Calu3 (cell line): ENCODE measurements at regions not wholly inside any gene's neighbourhood (a gene's known extent, or its start where the extent isn't known, plus 50 kb on each side); places are given as distances from the start of the nearest gene placed in this dataset.

Experiments
- BruUV-seq: library from RNA; stranded (reverse); fragments of 400-500 nt; replicated peaks from 2 replicates; lab custom pipeline; 2021; lab: Mats Ljungman, UMichigan
- CTCF ChIA-PET: fragments of 300-600 bp; sonication (Branson Sonifier 250); formaldehyde crosslinking; loops from one replicate; lab custom pipeline; 2022; ENCODE audit warnings: antibody characterized with exemption; lab: Charles Lee
- DNase-seq: peaks from one replicate; pipeline ENCODE4 v3.0.0; 2022
- H3K27ac Mint-ChIP-seq: one replicate; pipeline ENCODE4 v1.8.0; 2022; ENCODE audit warnings: mixed read lengths; ENCODE audit not compliant: unreplicated experiment
- H3K27me3 Mint-ChIP-seq: one replicate; pipeline ENCODE4 v1.8.0; 2022; ENCODE audit warnings: mixed read lengths; ENCODE audit not compliant: unreplicated experiment
- H3K36me3 Mint-ChIP-seq: one replicate; pipeline ENCODE4 v1.8.0; 2022; ENCODE audit warnings: mild to moderate bottlenecking, moderate library complexity, mixed read lengths; ENCODE audit not compliant: insufficient read depth, unreplicated experiment
- H3K4me1 Mint-ChIP-seq: one replicate; pipeline ENCODE4 v1.8.0; 2022; ENCODE audit warnings: mild to moderate bottlenecking, low read depth, mixed read lengths; ENCODE audit not compliant: unreplicated experiment
- H3K4me3 Mint-ChIP-seq: one replicate; pipeline ENCODE4 v1.8.0; 2022; ENCODE audit warnings: mild to moderate bottlenecking, low read depth, moderate library complexity, mixed read lengths; ENCODE audit not compliant: unreplicated experiment
- H3K9me3 Mint-ChIP-seq: one replicate; pipeline ENCODE4 v1.8.0; 2022; ENCODE audit warnings: low read depth, mixed read lengths; ENCODE audit not compliant: unreplicated experiment
- intact Hi-C: fragments of 100-400 bp; cut with micrococcal nuclease; formaldehyde crosslinking; loops from one replicate; pipeline ENCODE4 v1.10.0; 2022; ENCODE audit not compliant: unreplicated experiment
- TF ChIP-seq, protein P1 (sequence below): fragments of 200-600 bp; IDR thresholded peaks from one replicate; pipeline ENCODE4 v1.8.0; 2022; ENCODE audit warnings: antibody characterized with exemption; ENCODE audit not compliant: unreplicated experiment

DNA sequence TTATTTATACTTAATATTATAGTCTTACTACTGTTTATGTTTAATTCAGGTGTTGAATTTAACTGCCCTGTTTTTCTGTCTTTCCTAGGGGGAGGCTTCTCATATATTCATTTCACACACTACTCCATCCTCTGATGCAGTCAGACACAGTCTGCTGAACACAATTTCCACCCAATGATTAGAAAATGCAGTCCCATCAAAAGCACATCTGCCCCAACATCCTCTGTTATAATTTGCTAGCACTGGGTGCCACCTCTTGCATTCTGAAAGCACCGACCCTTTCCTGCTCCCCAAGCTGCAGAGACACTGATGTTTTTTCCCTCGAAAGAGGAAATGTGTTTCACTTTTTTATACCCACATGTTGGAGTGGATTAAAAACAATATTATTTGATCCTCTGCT lies 474.7 kb downstream of the PID1 start:
- Mint-ChIP-seq H3K36me3 (no peaks in the 10 kb centered on the region), H3K9me3 (peaks cover 19% of the 10 kb centered on the region), H3K27me3 (no peaks in the 10 kb centered on the region), H3K4me1 (no peaks in the 10 kb centered on the region), H3K4me3 (no peak overlapping the region), H3K27ac (no peak overlapping the region)
- BruUV-seq, result no TSS peak
- no peak for DNase-seq
- intact Hi-C loops, result no loop called here
- CTCF ChIA-PET, result interaction anchor here (0.5 kb wide), 1 partner anchor 960 kb away, joined by 3 read pairs; no protein-coding TSS in a partner anchor
- TF ChIP-seq, protein P1, sequence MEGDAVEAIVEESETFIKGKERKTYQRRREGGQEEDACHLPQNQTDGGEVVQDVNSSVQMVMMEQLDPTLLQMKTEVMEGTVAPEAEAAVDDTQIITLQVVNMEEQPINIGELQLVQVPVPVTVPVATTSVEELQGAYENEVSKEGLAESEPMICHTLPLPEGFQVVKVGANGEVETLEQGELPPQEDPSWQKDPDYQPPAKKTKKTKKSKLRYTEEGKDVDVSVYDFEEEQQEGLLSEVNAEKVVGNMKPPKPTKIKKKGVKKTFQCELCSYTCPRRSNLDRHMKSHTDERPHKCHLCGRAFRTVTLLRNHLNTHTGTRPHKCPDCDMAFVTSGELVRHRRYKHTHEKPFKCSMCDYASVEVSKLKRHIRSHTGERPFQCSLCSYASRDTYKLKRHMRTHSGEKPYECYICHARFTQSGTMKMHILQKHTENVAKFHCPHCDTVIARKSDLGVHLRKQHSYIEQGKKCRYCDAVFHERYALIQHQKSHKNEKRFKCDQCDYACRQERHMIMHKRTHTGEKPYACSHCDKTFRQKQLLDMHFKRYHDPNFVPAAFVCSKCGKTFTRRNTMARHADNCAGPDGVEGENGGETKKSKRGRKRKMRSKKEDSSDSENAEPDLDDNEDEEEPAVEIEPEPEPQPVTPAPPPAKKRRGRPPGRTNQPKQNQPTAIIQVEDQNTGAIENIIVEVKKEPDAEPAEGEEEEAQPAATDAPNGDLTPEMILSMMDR, result no peak

DNA sequence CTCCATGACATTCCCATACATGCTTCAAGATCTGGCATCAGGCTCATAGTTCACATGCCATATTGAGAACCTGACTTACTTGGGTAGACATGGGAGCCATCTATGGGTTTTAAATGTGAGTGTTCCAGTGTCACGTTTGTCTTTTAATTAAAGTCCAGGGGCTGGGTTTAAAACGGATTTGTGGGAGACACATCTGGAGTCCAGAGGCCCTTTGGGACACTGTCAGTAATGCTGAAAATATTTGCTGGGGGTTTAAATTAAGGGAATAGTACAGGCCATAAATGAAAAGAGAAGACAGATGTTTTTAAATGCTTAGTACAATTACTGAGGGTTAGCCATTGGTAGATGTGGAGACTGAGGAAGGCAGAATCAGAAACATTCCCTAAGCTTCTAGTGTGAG lies 478.0 kb downstream of the PID1 start:
- peaks cover 14% of the 10 kb centered on the region for H3K9me3 Mint-ChIP-seq
- intact Hi-C loops, result no loop called here
- DNase-seq, result no peak
- TF ChIP-seq, protein P1, result no peak
- CTCF ChIA-PET, result no interaction called here
- no peak overlapping the region for H3K27ac Mint-ChIP-seq
- no peaks in the 10 kb centered on the region for H3K36me3 Mint-ChIP-seq
- H3K4me3 Mint-ChIP-seq, result no peak overlapping the region
- H3K27me3 Mint-ChIP-seq, result no peaks in the 10 kb centered on the region
- no peaks in the 10 kb centered on the region for H3K4me1 Mint-ChIP-seq
- BruUV-seq, result no TSS peak

DNA sequence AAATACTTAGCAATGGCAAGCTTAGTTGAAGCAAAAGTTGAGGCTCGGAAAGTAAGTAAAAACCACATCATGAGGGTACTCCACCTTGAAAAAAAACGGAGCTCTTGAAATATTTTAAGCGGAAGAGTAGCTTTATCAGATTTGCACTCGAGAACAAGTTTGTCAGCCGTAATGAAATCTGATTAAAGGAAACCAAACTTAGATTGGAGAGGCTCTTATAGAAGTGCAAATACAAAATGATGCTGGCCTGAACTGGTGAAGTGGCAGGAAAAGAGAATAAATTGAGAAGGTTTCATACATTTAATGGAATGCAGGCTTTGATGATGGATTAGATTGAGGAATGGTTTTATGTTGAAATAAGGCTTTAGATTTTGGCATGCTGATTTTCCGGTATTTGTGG lies 484.2 kb downstream of the PID1 start:
- no peaks in the 10 kb centered on the region for H3K36me3 Mint-ChIP-seq
- CTCF ChIA-PET, result no interaction called here
- BruUV-seq, result no TSS peak

DNA sequence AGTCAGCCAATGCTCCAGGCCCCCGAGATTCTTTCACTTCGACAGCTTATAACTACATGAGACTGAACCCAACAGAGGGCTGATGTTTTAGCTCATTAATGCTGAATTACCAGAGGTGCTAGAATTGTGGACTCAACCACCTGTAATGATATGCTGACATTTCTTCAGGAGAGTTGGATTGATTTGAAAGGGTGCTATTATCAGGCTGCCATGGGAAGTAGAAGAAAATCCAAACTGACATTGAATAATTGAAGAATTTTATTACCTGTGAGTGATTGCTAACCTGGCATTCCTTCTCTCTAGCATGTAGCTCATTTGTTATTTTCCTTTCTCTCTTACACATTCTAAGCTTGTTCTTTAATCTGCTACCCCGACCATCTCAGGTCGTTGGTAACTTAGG lies 488.8 kb downstream of the PID1 start:
- BruUV-seq, result no TSS peak
- no peaks in the 10 kb centered on the region for H3K36me3 Mint-ChIP-seq
- no peak for DNase-seq
- no peaks in the 10 kb centered on the region for H3K27me3 Mint-ChIP-seq
- TF ChIP-seq, protein P1, result no peak
- H3K9me3 Mint-ChIP-seq, result peaks cover 14% of the 10 kb centered on the region
- no peak overlapping the region for H3K27ac Mint-ChIP-seq
- H3K4me1 Mint-ChIP-seq, result no peaks in the 10 kb centered on the region
- intact Hi-C loops, result no loop called here
- CTCF ChIA-PET, result no interaction called here
- H3K4me3 Mint-ChIP-seq, result no peak overlapping the region

More for the DNA sequence above, 484.2 kb downstream of the PID1 start:
- DNase-seq, result no peak
- no peak overlapping the region for H3K4me3 Mint-ChIP-seq
- TF ChIP-seq, protein P1, result no peak
- H3K27ac Mint-ChIP-seq, result no peak overlapping the region
- intact Hi-C loops, result no loop called here
- no peaks in the 10 kb centered on the region for H3K4me1 Mint-ChIP-seq
- H3K27me3 Mint-ChIP-seq, result no peaks in the 10 kb centered on the region
- H3K9me3 Mint-ChIP-seq, result peaks cover 15% of the 10 kb centered on the region
